NCI-H1930 (cell line): ENCODE measurements at regions not wholly inside any gene's neighbourhood (a gene's known extent, or its start where the extent isn't known, plus 50 kb on each side); places are given as distances from the start of the nearest gene placed in this dataset.

Source experiments
- DNase-seq, 2 experiments: peaks; one replicate each; lab custom pipeline; 2025; lab: John Stamatoyannopoulos, UW

- no peak for DNase-seq
These were observed 258.9 kb downstream of the METTL4 start for GRCh38 chr18:2312440-2312839.

GRCh38 chr18:2313332-2313731, 258.0 kb downstream of the METTL4 start:
- no peak for DNase-seq

- no peak for DNase-seq
These were observed 255.1 kb downstream of the METTL4 start for GRCh38 chr18:2316082-2316750.

GRCh38 chr18:2316751-2317696, 254.3 kb downstream of the METTL4 start:
- DNase-seq, result no peak

- no peak for DNase-seq
These were observed 246.8 kb downstream of the METTL4 start for GRCh38 chr18:2324459-2324858.

- no peak for DNase-seq
These were observed 245.9 kb downstream of the METTL4 start for GRCh38 chr18:2325308-2325849.

- DNase-seq, result no peak
These were observed 245.4 kb downstream of the METTL4 start for GRCh38 chr18:2325933-2326332.

GRCh38 chr18:2326999-2327398, 244.3 kb downstream of the METTL4 start:
- no peak for DNase-seq

- DNase-seq, result no peak
These were observed 240.5 kb downstream of the METTL4 start for GRCh38 chr18:2330764-2331163.

- no peak for DNase-seq
These were observed 239.8 kb downstream of the METTL4 start for GRCh38 chr18:2331491-2331890.

GRCh38 chr18:2336690-2337392, 234.5 kb downstream of the METTL4 start:
- DNase-seq, result no peak

GRCh38 chr18:2337552-2338141, 233.7 kb downstream of the METTL4 start:
- DNase-seq, result no peak

- no peak for DNase-seq
These were observed 232.7 kb downstream of the METTL4 start for GRCh38 chr18:2338601-2339000.

- no peak for DNase-seq
These were observed 231.0 kb downstream of the METTL4 start for GRCh38 chr18:2340335-2340734.

GRCh38 chr18:2348003-2348402, 223.3 kb downstream of the METTL4 start:
- DNase-seq, result no peak

- DNase-seq, result no peak
These were observed 220.0 kb downstream of the METTL4 start for GRCh38 chr18:2351126-2351850.

- no peak for DNase-seq
These were observed 217.0 kb downstream of the METTL4 start for GRCh38 chr18:2354292-2354691.

- DNase-seq, result no peak
These were observed 214.4 kb downstream of the METTL4 start for GRCh38 chr18:2356906-2357305.

GRCh38 chr18:2360861-2361260, 210.4 kb downstream of the METTL4 start:
- DNase-seq, result no peak

- DNase-seq, result no peak
These were observed 203.2 kb downstream of the METTL4 start for GRCh38 chr18:2368102-2368501.

- no peak for DNase-seq
These were observed 194.6 kb downstream of the METTL4 start for GRCh38 chr18:2376707-2377106.
